Fibroblast of lung (primary cell): ENCODE measurements at regions not wholly inside any gene's neighbourhood (a gene's known extent, or its start where the extent isn't known, plus 50 kb on each side); places are given as distances from the start of the nearest gene placed in this dataset.

Source experiments
- DNase-seq, 2 donors: peaks; one replicate each; pipeline versions ENCODE4 v3.0.0 to v3.0.0-alpha.2; 2010; ENCODE audit warnings: low read depth in 2 of 2
- H2AFZ ChIP-seq: 2 replicates; pipeline ENCODE4 v1.5.1; 2012; ENCODE audit warnings: low read length, control low read depth, inconsistent platforms
- H3K27ac ChIP-seq: 2 replicates; pipeline ENCODE4 v1.5.1; 2011; ENCODE audit warnings: low read length, control low read depth; ENCODE audit not compliant: insufficient read depth
- H3K27me3 ChIP-seq: 2 replicates; pipeline ENCODE4 v1.5.1; 2011; ENCODE audit warnings: mild to moderate bottlenecking, low read length; ENCODE audit not compliant: control insufficient read depth, insufficient read depth
- H3K36me3 ChIP-seq: 2 replicates; pipeline ENCODE4 v1.5.1; 2011; ENCODE audit warnings: low read length; ENCODE audit not compliant: control insufficient read depth, insufficient read depth
- H3K4me1 ChIP-seq: 2 replicates; pipeline ENCODE4 v1.5.1; 2011; ENCODE audit warnings: low read length; ENCODE audit not compliant: control insufficient read depth, insufficient read depth; ENCODE audit errors: extremely low read depth
- H3K4me2 ChIP-seq: 2 replicates; pipeline ENCODE4 v1.5.1; 2011; ENCODE audit warnings: low read length, control low read depth; ENCODE audit not compliant: insufficient read depth; ENCODE audit errors: extremely low read depth
- H3K4me3 ChIP-seq, 4 experiments: fragments of 200-600 bp in 1 of 4; sonication (generic) in 1 of 4; replicated peaks in 1 of 4; 2 replicates each; pipeline ENCODE4 v1.5.1; 2011 to 2016; ENCODE audit warnings: low read length in 4 of 4, low read depth in 3 of 4, mild to moderate bottlenecking in 3 of 4, control low read depth in 2 of 4, inconsistent platforms in 1 of 4, mixed read lengths in 1 of 4; ENCODE audit not compliant: insufficient read depth in 1 of 4; ENCODE audit errors: control extremely low read depth in 1 of 4
- H3K79me2 ChIP-seq: 2 replicates; pipeline ENCODE4 v1.5.1; 2012; ENCODE audit warnings: mild to moderate bottlenecking, low read length, inconsistent platforms; ENCODE audit not compliant: control insufficient read depth, insufficient read depth
- H3K9ac ChIP-seq: 2 replicates; pipeline ENCODE4 v1.5.1; 2011; ENCODE audit warnings: mild to moderate bottlenecking, low read length, control low read depth; ENCODE audit not compliant: insufficient read depth
- H3K9me3 ChIP-seq: 2 replicates; pipeline ENCODE4 v1.5.1; 2012; ENCODE audit warnings: low read depth, low read length; ENCODE audit not compliant: control insufficient read depth, insufficient read depth
- H4K20me1 ChIP-seq: 2 replicates; pipeline ENCODE4 v1.5.1; 2011; ENCODE audit warnings: low read length; ENCODE audit not compliant: control insufficient read depth, insufficient read depth; ENCODE audit errors: extremely low read depth
- EZH2 ChIP-seq: IDR thresholded peaks from 2 replicates; pipeline ENCODE4 v1.5.1; 2012; ENCODE audit warnings: low read length, control low read depth, mild to moderate bottlenecking; ENCODE audit errors: missing control alignments
- TF ChIP-seq, protein P1 (sequence below), 2 donors: IDR thresholded peaks in 1 of 2; conservative IDR thresholded peaks in 1 of 2; 1 replicate in 1 of 2; 2 replicates in 1 of 2; pipeline ENCODE4 v1.5.1; 2011 to 2012; ENCODE audit warnings: low read length in 2 of 2, control low read depth in 1 of 2, inconsistent platforms in 1 of 2, low read depth in 1 of 2, mild to moderate bottlenecking in 1 of 2

DNA sequence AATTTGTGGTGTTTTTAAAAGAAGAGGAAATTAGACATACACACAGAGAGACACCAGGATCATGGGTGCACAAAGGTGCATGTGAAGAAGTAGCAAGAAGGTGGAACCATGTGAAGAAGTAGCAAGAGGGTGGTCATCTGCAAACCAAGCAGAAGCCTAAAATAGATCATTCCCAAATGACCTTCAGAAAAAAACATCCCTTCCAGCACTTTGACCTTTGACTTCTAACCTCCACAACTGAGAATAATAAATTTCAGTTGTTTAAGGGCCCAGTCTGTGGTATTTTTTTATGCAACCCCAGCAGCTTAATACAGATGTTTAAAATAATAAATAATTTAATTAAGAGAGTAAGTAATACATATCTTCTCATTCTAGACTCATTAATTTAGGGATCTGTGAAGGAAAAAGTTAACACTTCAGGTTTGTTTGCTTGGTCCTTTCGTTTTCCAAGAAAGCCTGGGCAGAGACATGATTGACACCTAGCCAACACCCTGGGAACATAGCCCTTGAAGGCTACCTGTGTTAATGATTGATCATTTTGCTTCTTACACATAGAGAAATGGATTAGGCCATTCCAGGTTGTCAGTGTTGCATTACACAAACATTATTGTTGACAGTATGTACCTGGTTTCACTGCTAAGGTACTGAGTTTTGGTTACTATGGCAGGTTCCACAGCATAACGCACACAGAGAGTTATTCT is 1331.2 kb upstream of the GBE1 start:
- H3K4me3 ChIP-seq = no peak overlapping the region
- no peak overlapping the region for H3K9ac ChIP-seq

DNA sequence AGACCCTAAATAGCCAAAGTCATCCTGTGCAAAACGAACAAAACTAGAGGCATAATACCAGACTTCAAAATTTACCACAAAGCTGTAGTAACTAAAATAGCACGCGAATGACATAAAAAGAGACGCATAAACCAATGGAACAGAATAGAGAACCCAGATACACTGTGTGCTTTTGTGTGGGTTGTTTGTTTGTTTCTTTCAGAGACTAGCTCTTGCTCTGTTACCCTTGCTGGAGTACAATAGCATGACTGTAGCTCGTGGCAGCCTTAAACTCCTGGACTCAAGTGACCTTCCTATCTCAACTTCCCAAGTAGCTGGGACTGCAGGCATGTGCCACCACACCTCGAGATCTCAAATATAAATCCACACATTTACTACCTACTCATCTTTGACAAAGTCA is 1314.6 kb upstream of the GBE1 start:
- Histone ChIP-seq H3K9ac (no peak overlapping the region), H3K79me2 (no peaks in the 10 kb centered on the region), H3K4me3 (no peak overlapping the region), H3K4me2 (no peak overlapping the region), H3K27ac (no peak overlapping the region), H2AFZ (no peak overlapping the region), H3K4me1 (no peaks in the 10 kb centered on the region), H4K20me1 (no peaks in the 10 kb centered on the region), H3K36me3 (no peaks in the 10 kb centered on the region), H3K27me3 (no peaks in the 10 kb centered on the region), H3K9me3 (no peaks in the 10 kb centered on the region)
- DNase-seq = no peak
- no peak for TF ChIP-seq EZH2
- TF ChIP-seq, protein P1, sequence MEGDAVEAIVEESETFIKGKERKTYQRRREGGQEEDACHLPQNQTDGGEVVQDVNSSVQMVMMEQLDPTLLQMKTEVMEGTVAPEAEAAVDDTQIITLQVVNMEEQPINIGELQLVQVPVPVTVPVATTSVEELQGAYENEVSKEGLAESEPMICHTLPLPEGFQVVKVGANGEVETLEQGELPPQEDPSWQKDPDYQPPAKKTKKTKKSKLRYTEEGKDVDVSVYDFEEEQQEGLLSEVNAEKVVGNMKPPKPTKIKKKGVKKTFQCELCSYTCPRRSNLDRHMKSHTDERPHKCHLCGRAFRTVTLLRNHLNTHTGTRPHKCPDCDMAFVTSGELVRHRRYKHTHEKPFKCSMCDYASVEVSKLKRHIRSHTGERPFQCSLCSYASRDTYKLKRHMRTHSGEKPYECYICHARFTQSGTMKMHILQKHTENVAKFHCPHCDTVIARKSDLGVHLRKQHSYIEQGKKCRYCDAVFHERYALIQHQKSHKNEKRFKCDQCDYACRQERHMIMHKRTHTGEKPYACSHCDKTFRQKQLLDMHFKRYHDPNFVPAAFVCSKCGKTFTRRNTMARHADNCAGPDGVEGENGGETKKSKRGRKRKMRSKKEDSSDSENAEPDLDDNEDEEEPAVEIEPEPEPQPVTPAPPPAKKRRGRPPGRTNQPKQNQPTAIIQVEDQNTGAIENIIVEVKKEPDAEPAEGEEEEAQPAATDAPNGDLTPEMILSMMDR (conservative IDR thresholded peaks at IDR 0.05 in 1 of 2, IDR thresholded peaks at IDR 0.05 in 1 of 2; ENCODE audit: low read depth in 1 of 2, low read length in 2 of 2) = no peak

More for the DNA sequence above, 1331.2 kb upstream of the GBE1 start:
- no peak overlapping the region for H3K4me2 ChIP-seq
- H3K27ac ChIP-seq = no peak overlapping the region
- TF ChIP-seq, protein P1 (conservative IDR thresholded peaks at IDR 0.05 in 1 of 2, IDR thresholded peaks at IDR 0.05 in 1 of 2; ENCODE audit: low read depth in 1 of 2, low read length in 2 of 2) = no peak
- no peak for TF ChIP-seq EZH2
- no peaks in the 10 kb centered on the region for H3K36me3 ChIP-seq
- DNase-seq = no peak
- H3K79me2 ChIP-seq = no peaks in the 10 kb centered on the region
- H3K27me3 ChIP-seq = no peaks in the 10 kb centered on the region
- H3K4me1 ChIP-seq = no peaks in the 10 kb centered on the region
- H2AFZ ChIP-seq = no peak overlapping the region
- no peaks in the 10 kb centered on the region for H4K20me1 ChIP-seq
- no peaks in the 10 kb centered on the region for H3K9me3 ChIP-seq

DNA sequence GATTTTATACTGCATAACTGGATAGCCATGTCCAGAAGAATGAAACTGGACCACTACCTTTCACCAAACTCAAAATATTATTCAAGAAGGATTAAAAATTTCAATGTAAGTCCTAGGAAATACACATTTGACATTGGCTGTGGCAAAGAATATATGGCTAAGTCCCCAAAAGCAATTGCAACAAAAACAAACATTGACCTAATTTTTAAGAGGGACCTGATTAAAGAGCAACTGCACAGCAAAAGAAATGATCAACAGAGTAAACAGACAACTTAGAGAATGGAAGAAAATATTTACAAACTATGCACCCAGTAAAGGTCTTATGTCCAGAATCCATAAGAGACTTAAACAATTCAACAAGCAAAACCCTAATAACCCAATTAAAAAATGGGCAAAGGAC is 1313.0 kb upstream of the GBE1 start:
- H3K36me3 ChIP-seq = no peaks in the 10 kb centered on the region
- DNase-seq = no peak
- no peaks in the 10 kb centered on the region for H3K27me3 ChIP-seq
- no peak overlapping the region for H3K9ac ChIP-seq
- no peaks in the 10 kb centered on the region for H3K9me3 ChIP-seq
- H3K4me1 ChIP-seq = no peaks in the 10 kb centered on the region
- H2AFZ ChIP-seq = no peak overlapping the region
- H3K4me2 ChIP-seq = no peak overlapping the region
- H3K4me3 ChIP-seq = no peak overlapping the region
- H3K79me2 ChIP-seq = no peaks in the 10 kb centered on the region
- TF ChIP-seq, protein P1 (conservative IDR thresholded peaks at IDR 0.05 in 1 of 2, IDR thresholded peaks at IDR 0.05 in 1 of 2; ENCODE audit: low read depth in 1 of 2, low read length in 2 of 2) = no peak
- no peak for TF ChIP-seq EZH2
- no peaks in the 10 kb centered on the region for H4K20me1 ChIP-seq
- no peak overlapping the region for H3K27ac ChIP-seq
